ENCODE measurements at regions not wholly inside any gene's neighbourhood (a gene's known extent, or its start where the extent isn't known, plus 50 kb on each side); places are given as distances from the start of the nearest gene placed in this dataset.

- TF ChIP-seq, protein P1, sequence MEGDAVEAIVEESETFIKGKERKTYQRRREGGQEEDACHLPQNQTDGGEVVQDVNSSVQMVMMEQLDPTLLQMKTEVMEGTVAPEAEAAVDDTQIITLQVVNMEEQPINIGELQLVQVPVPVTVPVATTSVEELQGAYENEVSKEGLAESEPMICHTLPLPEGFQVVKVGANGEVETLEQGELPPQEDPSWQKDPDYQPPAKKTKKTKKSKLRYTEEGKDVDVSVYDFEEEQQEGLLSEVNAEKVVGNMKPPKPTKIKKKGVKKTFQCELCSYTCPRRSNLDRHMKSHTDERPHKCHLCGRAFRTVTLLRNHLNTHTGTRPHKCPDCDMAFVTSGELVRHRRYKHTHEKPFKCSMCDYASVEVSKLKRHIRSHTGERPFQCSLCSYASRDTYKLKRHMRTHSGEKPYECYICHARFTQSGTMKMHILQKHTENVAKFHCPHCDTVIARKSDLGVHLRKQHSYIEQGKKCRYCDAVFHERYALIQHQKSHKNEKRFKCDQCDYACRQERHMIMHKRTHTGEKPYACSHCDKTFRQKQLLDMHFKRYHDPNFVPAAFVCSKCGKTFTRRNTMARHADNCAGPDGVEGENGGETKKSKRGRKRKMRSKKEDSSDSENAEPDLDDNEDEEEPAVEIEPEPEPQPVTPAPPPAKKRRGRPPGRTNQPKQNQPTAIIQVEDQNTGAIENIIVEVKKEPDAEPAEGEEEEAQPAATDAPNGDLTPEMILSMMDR (conservative IDR thresholded peaks at IDR 0.05; ENCODE audit: low read depth, low read length), result peak; percentile 59
- no peak for TF ChIP-seq EZH2 (IDR thresholded peaks at IDR 0.05; ENCODE audit: borderline replicate concordance, low read depth, low read length, poor library complexity, severe bottlenecking)
These were observed 65.8 kb upstream of the FRMD4A start for GRCh38 chr10:14396411-14397048.

Data from A673 (cell line).